Left renal pelvis (tissue), 4 donors: ENCODE measurements at regions not wholly inside any gene's neighbourhood (a gene's known extent, or its start where the extent isn't known, plus 50 kb on each side); places are given as distances from the start of the nearest gene placed in this dataset.

Experiments used
- DNase-seq, 4 donors: peaks; one replicate each; pipeline ENCODE4 v3.0.0-alpha.2; 2013; ENCODE audit warnings: low read depth in 4 of 4, low spot score in 3 of 4

DNA sequence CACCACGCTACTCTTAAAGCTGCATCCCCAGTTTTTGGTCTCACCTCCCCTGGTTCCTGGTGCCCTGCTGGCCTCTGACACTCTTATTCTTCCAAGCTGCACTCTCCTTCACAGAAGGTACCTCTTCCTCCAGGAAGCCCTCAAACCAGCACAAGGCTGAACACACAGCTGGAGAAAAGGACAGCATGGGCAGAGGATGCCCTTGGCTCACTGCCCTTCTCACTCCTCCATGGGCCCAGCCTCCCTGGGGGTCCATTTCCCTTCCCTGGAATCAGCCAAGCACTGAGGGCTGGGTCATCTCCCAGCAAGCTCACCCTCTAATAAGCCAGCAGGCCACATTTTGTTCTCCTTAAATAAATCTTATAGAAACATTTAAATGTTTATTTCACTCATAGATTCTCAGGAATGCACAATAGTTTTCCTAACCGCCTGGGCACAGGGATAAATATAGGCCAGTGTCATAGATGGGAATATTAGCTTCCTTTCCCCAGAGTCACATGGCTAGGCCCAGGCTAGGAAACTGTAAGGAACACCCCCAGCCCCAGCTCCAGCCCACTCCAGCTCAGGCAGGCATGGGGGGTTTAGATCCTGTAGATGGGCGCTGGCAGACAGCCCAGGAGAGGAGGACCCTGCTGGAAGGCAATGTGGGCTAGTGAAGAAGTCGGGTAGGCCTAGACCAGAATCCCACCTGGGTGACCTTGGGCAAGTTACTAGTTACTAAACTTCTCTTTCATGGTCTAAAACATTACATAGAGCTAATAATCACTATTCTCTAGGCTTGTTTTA is 51.5 kb downstream of the IRAG1 start:
- no peak for DNase-seq

- DNase-seq, result no peak
These were observed 52.2 kb downstream of the IRAG1 start for GRCh38 chr11:10641177-10641911.

- no peak for DNase-seq
These were observed 53.2 kb downstream of the IRAG1 start for GRCh38 chr11:10640308-10640707.

DNA sequence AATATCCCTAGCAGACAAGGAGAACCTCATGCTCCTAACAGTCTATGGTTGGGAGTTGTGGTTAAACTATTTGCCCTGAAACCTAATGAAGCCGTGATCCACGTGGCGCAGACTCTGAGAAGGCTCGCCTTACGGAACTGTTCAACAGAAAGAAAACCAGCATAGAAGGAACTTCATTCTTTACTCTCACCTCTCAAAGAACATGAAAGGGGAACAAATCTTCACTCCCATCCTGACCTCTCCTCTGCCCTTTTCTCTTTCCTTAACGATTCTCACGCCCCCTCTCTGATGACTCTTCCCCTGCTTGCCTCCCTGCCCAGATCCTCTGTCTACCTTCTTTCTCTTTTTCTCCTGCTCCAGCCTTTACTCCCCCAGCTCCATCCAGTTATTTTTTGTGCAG is 54.2 kb downstream of the IRAG1 start:
- DNase-seq, result no peak

DNA sequence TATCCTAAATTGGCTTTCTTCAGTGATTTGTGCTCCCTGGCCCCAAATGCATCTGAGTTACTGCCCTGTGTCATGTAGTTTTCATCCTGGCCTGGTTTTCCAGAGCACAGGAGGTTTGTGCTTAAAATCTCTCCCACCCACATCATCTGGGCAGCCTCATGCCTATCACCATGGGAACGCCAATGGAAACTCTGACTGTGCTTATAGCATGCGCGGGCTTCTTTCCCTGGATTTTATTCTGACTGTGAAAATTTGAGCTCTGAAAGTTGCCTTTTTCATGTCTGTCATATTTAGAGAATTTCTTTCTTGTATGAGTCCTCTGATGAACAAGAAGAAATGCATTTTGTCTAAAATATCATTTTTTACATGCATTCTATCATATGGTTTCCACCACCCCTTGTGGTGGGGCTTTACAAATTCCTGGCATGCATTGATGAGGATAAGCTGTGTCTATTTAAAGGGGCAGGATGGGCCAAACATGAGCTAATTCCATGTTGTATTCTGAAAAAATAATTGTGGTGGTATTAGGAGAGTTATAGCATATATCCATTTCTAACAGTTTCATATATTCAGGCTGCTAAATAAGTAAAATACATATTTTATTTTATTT is 55.1 kb downstream of the IRAG1 start:
- no peak for DNase-seq

DNA sequence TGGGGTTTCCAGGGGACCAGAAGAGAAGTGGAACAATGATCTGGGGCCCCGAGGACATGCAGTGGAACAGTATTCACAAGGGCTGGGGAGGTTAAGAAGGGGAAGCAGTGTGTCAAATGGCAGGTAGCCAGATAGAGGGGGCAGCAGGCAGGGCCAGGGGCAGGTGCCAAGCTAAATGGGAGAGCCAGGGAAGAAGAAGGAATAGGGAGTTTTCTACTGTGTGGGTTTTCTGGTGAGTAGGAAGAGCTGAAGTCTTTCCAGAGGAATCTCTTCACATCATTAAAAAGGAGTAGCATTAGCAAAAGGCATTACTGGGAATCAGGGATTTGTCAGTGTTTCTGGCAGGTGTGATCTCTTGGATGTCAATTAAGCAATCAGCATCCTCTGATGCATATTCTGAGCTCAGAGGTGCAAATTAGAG is 55.8 kb downstream of the IRAG1 start:
- DNase-seq, result no peak

GRCh38 chr11:10634407-10634806 is 59.1 kb downstream of the IRAG1 start:
- no peak for DNase-seq

DNA sequence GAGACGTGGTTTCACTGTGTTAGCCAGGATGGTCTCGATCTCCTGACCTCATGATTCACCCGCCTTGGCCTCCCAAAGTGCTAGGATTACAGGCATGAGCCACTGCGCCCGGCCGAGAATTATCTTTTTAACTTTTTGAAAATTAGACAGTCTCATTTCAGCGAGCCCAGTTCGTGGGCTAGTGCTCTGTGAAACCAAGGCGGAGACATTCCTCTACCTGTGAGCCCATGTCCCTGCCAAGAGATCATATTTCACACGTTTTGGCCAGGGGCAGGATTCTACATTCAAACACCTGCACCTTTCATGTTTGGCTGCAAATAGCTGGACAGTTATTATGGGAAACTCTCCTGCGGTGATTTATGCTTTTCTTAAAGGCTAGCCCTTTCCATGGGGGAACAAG is 60.3 kb downstream of the IRAG1 start:
- peak in 1 of 4 donors; percentile 12 for DNase-seq

DNA sequence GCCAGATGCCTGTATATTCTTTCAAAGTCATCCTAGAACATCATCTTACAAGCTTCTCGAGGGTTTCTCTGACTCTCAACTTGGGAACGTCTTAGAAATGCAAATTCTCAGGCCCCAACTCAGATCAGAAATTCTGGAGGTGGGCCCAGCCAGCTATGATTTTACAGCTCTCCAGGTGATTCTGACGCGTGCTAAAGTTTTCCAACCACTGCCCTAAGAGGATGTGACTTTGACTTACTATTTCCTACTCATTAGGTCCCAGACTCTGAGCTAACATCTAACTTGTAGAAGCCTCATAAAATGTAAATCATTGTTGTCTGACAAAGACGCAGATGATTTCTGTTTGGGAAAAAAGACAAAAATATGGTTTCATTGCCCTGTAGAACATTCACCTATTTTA is 61.1 kb downstream of the IRAG1 start:
- DNase-seq, result no peak

DNA sequence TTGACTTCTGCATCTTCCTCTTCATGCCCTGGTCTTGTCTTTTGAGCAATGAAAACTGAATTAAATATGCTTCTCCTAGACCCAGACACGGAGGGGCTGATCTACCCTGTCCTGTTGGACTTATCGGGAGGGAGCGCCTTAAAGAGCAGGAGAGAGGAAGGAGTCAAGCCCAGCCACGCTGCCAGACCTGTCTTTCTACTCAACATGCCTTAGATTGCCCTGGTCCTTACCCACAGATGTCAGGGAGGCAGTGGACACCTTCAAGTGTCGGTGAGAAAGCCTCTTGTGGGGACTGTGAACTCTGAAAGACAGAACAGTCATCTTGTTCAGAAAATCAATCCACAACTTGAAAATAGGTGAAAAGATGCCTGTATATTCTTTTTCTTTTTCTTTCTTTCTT is 61.8 kb downstream of the IRAG1 start:
- no peak for DNase-seq

DNA sequence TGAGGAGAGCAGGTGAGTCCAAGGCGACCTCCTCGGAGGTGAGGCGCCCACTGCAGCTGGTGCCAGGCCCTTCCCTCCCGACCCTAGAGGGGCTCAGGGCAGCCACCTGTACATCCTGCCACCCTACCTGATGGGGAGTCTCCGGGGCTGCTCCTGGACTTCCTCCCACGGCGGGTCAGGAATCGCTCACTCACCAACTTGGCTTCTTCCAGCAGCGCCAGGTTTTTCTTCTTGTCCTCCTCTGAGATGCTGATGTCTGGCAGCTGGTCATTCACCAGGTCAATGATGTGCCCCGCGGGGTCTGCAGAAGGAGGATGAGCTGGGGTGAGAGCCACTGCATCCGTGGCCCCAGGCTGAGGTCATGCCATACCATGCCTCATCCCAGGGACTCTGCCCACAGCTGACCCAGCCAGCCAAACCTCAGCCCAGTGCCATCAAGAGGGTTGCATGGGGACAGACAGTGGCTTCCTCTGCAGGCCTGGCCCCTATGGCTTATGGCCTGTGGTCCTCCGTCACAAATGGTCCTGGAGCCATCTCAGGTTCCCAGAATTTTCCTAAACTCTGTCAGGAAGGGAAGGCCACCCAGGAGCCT is 61.0 kb upstream of the LYVE1 start:
- DNase-seq, result no peak

- no peak for DNase-seq
These were observed 60.2 kb upstream of the LYVE1 start for GRCh38 chr11:10628508-10629236.

DNA sequence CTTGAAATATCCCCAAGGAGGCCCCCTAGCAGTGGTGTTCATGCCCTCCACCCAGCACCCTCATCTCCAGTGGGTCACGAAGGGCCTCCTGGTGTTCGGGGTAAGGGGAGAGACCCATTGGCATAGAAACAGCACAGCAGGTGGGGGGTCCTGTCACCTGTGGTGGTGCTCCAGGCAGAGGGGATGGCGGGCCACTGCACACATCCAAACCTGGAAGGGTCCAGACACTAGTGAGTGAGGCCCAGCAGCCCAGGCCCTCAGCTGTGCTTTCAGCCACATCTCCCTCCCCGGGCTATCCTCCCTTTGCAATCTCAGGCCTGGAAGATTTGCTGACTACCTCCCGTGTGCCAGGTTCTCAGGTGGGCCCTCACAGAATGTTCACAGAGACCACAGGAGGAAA is 59.4 kb upstream of the LYVE1 start:
- DNase-seq, result no peak

DNA sequence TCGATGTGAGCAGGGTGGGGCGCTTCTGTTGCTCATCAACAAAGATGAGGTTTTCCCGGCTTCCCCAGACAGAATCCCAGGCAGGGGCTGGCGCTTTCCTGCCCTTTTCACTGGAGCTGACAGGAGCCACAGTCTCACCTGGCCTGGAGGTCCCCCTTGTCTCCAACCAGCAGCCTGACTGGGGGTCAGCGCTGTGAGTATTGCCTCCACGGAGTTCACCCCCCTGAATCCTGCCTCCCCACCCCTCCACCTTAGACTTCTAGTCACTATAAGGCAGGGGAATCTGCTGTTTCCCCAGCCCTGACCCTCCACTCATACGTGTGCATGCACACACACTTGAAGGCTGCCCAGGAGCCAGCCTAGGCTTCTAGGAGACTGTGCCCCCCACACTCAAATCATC is 58.8 kb upstream of the LYVE1 start:
- DNase-seq, result no peak

GRCh38 chr11:10625982-10626311 is 57.5 kb upstream of the LYVE1 start:
- DNase-seq, result no peak

- DNase-seq, result no peak
These were observed 57.0 kb upstream of the LYVE1 start for GRCh38 chr11:10625281-10625981.

DNA sequence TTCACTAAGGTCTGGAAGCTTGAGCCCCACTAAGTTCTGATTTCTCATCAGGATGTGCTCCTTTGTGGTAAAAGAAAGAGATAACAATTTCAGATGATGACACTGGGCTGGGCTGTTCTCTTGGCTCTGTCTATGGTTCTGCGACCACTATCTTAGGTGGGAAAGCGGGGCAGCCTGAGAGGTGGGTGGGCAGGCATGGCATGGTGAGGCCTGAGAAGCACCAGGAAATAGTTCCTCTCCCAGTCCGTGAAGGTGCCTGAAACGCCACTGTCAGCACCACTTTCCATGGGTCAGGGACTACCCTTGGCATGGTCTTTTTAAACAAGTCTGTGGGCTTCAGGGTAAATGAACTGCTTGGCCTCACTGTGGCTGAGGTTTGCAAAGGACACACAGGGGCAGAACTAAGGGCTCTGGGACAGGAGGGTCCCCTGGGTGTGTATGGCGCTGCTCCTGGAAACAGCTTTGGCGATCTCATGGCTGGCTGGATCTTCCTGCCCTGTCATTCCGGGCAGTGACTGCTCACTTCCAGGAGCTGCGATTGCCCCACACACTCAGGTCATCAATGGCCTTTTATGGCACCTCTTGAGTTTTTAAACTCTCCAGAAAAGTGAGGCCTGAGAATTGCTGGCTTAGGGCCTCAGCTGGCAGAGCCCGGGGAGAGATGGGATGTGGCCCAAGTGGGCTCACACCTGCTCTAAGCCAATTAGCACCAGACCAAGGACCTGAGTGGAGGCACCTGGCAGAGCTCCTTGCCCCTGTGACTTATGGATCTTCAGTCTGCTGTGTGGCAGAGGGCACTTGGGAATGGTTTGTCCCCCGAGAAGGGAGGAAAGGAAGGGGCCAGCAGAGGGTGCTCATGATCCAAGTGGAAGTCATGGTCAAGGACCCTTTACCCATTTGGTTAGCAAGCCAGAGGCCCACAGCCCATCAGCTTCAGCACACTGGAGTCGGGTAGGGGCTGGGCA is 55.6 kb upstream of the LYVE1 start:
- DNase-seq, result no peak

- no peak for DNase-seq
These were observed 54.7 kb upstream of the LYVE1 start for GRCh38 chr11:10622957-10623791.
